Stimulated activated CD8-positive, alpha-beta memory T cell treated with anti-CD3 and anti-CD28 coated beads, Interleukin-7, amount 100 ng/mL, for 4 hours (primary cell): ENCODE measurements at regions not wholly inside any gene's neighbourhood (a gene's known extent, or its start where the extent isn't known, plus 50 kb on each side); places are given as distances from the start of the nearest gene placed in this dataset.

Experiments
- DNase-seq, 2 donors: peaks; one replicate each; pipeline ENCODE4 v3.0.0-alpha.2; 2020; ENCODE audit warnings: low read depth in 2 of 2

DNA sequence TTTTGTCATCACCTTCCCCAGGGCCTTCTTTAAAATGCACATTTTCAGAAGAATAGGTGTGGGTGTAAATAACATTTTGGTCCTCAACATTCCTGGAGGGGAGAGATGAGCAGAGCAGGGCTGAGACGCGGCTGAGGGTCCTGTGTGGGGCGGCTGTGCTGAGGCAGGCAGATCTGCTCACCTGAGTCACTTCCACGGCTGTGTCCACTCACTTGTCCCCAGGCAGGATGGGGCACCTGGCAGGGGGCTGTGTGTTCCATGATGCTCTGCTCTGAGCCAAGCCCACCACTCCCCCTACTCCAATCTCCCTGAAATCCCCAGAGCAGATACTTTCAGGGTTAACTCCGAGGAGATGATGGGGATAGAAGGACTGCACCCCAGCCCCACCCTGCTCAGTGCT, 93.8 kb downstream of the GLRX3 start:
- DNase-seq = no peak

DNA sequence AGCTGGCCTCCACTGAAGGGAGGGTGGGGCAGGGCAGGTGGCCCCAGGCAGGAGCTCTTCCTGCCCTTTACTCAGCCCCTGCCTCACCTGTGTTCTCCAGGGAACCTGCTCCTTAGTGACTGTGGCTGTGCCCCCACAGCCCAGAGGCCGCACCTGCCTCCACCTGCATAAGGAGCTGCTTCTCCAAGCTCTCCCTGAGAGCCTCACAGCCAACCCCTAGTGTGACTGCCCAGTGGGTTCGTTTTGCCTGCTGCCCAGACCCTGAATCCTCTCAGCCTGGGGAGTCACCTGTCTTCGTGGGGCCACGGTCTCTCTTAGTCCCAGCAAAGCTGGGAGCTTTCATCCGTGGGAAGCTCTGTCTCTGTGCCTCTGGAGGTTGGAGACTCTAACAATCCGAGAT, 94.4 kb downstream of the GLRX3 start:
- DNase-seq = no peak

GRCh38 chr10:130231251-130231741, 95.1 kb downstream of the GLRX3 start:
- DNase-seq = no peak

DNA sequence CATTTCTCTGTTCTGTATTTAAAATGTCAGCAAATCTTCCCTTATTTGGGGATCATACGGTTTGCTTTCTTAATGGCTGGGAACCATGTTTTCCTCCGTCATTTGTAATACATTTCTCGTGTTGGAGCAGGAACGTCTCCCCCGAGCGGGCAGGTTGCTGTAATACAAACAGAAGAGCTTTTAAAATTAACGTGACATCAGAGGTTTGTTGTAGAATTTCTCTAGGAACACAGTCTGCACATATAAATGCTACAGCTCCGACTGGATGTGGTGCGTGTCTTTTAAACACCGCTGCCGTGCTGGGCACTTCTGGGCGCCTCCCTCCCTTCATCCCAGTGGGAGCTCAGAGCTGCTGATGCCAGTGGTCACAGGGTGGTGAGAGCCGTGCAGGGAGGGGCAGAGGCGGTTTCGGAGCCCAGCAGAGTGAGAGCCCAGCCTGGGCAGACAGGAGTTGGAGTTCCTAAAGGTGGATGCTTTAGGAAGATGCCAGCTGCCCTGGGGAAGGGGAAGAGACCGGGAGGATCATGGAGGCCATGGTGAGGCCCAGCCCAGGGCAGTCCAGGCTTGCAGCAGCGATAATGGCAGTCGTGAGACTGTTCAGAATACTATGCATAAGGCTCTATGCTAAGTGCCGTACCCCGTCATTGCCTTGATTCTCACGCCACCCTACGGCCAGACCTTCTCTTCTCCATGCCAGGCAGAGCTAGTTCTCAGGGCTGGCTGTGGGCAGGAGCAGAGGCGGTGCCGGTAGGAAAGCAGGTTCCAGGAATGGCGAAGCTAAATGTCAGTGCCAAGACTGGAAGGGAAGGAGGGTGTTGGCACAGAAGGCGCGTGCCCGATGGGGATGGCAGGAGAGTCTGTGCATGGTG, 96.2 kb downstream of the GLRX3 start:
- no peak for DNase-seq

GRCh38 chr10:130233035-130233360, 96.8 kb downstream of the GLRX3 start:
- DNase-seq = no peak

DNA sequence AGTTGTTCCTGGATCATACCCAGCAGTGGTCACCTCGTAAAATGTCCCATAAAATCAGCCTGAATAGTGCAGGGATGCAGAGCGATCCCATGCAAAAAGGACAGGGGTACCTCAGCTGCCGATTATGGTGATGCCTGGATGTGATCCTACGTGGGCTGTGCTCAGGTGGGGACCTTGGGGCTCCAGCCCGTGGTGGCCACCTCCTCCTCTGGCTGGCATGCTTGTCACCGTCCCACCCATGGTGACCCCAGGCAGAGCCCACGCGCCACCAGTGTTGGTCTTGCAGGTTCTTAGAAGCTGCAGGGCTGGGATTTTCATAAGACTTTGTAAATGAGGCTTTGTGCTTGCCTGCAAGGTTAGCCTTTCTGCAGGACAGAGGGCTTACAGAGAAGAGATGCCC, 97.2 kb downstream of the GLRX3 start:
- DNase-seq = no peak

- DNase-seq = no peak
Observed at GRCh38 chr10:130234171-130234965, 98.2 kb downstream of the GLRX3 start.

GRCh38 chr10:130236711-130237110, 100.5 kb downstream of the GLRX3 start:
- DNase-seq = no peak

DNA sequence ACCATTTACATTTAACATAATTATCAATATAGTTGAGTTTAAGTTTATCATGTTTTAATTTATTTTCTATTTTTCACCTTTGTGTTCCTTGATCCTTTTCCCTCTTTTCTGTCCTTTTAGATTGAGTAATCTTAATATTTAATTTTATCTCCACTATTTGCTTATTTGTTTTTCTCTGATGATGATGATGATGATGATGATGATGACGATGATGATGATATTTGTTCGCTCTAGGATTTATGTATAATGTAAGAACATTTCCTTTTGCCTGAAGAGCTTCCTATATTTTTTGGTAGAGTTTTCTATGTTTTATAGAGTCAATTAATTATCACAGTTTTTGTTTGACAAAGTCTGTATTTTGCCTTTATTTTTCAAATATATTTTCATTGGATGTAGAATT, 104.2 kb downstream of the GLRX3 start:
- no peak for DNase-seq

DNA sequence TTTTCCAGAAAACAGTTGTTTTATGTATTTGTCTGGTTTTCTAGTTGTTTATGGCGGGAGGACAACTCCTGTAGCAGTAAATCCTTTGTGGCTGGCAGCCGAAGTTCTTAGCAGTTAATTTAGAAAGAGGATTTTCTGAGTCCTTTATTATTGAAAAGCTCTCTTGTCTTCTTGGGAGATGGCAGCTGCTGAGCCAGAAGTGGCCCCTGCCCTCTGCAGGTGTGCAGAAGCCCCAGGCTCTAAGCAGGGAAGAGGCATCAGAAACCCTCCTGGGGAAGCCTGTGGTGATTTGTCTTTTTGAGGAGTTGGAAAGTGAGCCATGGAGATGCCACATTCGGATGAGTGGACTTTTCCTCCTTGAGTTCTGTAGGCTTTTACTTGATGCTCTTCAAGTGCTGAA, 106.3 kb downstream of the GLRX3 start:
- DNase-seq = no peak

- DNase-seq = no peak
Observed at GRCh38 chr10:130243015-130243414, 106.8 kb downstream of the GLRX3 start.

DNA sequence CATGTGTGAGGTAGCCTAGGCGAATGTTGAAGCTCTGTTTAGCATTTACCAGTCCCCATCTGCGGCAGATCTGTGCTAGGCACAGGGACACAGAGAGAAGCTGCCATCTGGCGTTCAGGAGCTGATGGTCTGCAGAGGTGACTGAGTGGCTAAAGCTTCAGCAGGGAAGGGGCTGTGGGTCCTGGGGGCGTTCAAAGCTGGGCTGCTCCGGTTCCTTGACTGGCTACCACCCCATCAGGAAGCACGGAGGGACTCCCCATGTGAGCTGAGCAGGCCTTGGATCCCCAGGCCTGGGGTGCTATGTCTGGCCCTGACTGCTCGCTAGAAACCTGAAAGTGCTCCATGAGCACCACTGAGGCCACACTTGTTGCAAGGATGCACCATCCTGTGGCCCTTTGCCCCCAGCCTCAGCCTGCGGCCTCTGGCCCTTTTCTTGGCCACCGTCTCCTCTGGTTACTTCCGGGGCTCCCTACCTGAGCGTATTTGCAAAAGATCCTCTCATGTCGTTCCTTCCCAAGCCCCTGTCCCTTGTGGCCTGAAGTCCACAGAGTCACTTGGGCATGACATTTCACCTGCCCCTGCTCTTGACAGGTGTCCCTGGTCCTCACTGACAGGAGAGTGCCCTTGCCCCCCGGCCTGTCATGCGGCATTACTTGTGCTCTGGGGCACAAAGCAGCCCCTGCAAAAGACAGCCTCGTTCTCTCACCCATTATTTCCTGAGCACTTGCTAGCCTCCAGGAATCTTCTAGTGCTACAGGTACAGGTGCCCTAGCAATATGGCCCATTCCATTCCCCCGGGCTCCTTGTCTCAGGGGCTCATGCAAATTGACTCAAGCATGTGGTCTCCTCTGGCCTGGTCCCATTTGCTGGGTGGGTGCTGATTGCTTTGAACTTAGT, 108.1 kb downstream of the GLRX3 start:
- DNase-seq = no peak

DNA sequence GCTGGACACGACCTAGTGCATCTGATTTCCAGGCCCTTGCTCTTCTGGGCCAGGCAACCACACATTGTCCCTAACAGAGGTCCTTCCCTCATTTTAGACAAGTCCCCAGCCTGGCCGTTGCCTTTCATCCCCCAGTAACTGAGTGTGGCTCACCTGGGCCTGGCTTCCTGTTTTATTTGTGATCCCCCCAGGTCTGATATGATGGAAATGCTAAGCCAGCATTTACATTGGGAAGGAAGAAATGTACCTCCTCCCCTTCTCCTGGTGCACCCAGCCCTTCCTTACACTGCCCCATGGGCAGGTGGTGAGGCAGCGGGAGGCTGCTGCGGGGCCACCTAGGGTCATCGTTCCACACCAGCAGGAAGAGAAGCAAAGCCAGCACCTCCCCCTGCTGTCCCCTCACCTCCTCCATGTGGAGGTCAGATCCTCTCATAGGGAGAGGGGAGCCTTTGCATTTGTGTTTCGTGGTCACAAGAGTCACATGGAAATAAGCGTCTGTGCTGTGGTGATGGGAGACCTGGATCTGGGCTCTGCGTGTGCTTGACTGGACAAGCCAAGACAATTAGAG, 108.8 kb downstream of the GLRX3 start:
- DNase-seq = no peak

- DNase-seq = no peak
Observed at GRCh38 chr10:130246113-130246512, 109.9 kb downstream of the GLRX3 start.

GRCh38 chr10:130250127-130250526, 113.9 kb downstream of the GLRX3 start:
- DNase-seq = no peak

DNA sequence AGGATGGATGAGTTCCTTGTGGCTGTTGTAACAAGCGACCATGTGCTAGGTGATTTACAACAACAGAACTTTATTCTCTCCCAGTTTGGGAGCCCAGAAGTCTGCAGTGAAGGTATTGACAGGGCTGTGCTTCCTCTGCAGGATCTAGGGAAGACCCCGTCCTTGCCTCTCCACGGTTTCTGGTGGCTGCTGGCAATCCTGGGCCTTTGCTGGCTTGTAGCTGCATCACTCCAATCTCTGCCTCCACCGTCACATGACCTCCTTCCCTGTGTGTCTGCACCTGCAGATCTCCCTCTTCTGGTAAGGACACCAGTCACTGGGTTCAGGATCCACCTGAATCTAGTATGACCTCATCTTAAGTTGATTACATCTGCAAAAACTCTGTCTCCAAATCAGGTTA, 115.6 kb downstream of the GLRX3 start:
- no peak for DNase-seq

DNA sequence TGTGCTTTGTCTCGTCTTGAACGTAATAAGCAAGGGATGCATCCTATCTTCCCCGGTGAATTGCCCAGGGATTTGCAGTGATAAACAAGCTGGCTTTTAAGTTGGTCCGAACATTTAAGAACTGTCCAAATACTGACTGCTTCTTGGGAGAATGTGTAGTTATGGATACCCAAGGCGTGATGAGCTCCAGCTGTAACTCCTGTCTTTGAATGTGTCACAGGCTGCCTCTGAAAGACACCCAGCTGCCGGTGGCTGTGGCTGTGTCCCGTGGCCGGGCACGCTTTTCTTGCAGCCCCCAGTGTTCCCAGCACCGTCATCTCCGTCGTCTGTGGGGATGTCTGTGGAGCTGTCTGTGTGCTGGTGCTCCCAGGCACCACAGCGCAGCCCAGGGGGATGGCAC, 118.1 kb downstream of the GLRX3 start:
- no peak for DNase-seq

- DNase-seq = no peak
Observed at GRCh38 chr10:130254662-130255061, 118.5 kb downstream of the GLRX3 start.

DNA sequence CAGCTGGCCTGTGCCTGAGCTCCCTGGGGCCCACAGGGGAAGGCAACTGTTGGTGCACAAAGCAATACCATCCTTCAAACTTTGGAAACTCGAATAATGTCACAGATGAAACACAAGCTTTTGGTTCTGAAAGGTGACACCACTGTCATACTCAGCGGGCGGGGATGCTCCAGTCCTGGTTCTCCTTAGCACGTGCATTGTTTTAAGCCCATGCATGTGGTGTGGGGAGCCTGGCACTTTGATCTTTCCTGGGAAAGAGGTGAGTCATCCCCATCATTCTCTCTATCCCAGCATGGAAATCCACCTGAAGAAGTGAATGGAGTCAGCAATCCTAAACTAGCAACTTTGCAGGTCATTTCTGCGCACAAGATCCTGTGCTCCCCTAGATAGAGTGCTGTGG, 119.6 kb downstream of the GLRX3 start:
- no peak for DNase-seq

GRCh38 chr10:130257897-130258296, 121.7 kb downstream of the GLRX3 start:
- DNase-seq = no peak

DNA sequence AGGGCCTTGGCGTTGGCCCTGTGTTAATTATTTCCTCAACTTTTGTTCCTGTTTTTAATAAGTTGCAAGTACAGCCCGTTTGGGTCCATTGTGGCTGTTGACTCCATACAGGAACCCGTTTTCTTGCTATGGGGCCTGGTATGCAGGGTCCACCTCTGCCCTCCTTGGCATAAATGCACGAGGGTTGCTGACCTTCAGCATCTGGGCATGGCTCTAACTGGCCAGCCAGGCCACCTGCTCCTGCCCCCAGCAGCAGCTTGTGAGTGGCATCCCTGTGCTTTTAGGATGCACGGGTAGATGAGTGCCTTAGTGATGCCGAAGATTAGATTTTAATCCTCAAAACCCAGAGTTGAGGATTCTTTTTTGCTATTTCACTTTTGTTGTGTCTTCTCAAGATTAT, 123.2 kb downstream of the GLRX3 start:
- no peak for DNase-seq

DNA sequence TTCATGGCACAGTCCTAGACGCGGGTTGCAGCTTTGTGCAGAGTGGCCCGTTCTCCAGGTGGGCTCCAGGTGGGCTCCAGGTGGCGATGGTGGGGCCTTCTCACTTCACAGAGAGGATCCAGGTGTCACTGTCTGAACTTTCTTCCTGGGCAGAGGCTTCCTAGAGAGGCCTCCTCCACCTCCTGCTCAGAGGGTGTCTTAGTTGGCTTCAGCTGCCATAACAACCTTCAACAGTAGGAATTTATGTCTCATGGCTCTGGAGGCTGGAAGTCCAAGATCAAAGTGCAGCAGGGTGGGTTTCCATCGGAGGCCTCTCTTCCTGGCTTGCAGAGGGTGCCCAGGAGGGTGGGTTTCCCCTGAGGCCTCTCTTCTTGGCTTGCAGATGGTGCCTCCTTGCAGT, 125.1 kb downstream of the GLRX3 start:
- no peak for DNase-seq
